DMS 273 treated with DMSO at 0.1 percent for 48 hours (cell line): ENCODE measurements at regions not wholly inside any gene's neighbourhood (a gene's known extent, or its start where the extent isn't known, plus 50 kb on each side); places are given as distances from the start of the nearest gene placed in this dataset.

ENCODE experiments used
- DNase-seq: peaks from one replicate; lab custom pipeline; 2025; lab: John Stamatoyannopoulos, UW

DNA sequence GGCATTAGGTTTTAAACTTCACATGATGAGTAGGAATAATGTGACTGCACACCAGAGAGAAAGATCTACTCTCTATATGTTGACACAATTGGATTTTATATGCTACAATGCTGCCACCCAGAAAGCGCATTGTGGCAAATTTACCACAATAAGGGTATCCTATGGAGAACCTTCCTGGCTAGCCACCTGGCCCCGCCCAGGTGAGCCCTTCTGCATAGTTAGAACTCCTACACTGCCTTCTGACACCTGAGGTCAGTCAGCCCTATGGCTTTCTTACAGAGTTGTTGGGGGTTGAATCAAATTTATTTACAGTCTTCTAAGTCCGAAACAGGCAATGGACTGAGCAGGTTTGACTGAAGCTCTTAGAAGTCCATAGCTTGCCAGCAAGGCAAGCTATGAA lies 153.8 kb upstream of the S100G start:
- no peak for DNase-seq

DNA sequence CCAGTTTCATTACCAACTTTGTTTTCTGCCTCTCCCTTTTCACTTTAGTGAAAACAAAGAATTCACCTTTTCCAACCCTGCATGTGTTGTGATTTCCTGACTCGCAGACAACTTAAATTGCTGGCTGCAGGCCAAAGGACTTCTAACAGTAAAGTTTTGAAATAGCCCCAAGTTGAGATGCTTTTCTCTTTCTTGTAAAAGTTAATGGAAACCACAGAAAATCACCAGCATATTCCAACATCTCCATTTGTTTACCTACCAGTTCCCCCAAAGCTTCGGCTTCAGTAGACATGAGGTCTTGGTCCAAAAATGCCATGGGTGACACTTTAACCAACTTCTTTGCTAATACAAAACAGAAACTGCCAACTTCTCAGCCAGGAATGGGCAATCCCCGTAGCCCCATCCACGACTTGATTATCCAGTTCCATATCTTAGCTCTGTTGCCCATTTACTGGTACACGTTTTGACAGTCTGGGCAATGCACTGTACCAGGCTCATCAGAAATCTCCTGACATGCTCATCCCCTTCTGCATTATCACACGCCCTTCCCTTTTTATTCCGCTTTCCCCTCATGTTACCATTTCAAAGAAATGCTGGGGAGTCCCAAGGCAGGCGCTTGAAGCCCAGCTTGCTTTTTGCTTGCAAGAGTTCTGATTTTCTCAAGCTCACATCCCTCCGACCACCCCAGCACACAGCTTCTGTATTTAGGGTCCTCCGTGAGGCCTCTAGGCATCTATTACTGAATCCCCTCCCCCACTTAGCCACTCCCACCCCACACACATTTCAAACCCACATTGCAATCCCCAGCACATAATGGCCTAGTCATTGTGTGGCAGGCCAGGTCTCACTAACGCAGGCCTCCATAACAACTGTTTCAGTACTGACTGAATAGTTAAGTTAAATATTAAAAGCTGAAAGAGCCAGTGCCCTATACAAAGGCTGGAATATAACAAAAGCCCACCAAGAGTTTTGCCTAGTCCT lies 137.9 kb upstream of the S100G start:
- DNase-seq, result no peak

DNA sequence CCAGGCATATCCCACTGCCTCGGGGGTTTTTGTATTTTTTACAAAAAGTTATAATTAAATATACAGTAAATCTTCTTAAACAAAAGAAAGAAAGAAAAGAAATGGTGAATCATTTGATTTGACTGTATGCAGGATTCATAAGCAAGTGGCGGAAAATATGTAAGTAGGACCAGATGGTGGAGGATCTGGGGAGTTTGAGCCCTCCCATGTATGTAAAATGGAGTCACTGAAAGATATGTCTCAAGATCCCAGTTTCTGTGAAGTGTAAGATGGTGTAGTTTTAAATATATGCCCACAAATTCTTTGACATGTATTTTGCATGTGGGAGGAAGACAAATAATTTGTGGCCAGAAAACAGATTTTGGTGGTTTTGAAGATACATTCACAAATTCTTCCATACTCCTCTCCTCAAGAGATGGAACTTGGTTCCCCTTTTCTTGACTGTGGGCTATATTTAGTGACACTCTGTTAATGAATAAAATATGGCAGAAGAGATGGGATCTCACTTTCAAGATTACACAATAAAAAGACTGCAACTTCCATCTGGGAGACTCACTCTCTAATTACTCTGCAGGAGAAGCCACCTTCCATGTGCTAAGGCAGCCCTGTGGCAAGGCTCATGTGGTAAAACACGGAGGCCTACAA lies 133.6 kb upstream of the S100G start:
- no peak for DNase-seq

DNA sequence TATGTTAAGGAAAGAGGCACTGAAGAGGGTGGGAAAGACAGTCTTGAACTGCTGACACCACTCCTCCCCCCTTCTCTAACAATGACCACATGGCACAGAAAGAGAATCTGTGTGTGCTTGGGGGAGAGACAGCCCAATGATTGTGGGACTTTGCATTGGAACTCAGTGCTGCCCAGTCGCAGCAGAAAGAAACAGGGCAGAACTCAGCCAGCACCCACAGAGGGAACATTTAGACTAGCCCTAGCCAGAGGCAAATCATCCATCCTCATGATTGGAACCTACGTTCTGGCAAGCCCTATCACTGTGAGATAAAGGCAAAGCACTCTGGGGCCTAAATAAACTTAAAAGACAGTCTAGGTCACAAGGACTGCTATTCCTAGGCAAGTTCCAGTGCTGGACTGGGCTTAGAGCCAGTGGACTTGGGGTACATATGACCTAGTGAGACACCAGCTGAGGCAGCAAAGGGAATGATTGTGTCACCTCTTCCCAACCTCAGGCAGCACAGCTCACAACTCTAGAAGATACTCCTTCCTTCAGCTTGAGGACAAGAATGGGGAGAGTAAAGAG lies 132.8 kb upstream of the S100G start:
- no peak for DNase-seq

DNA sequence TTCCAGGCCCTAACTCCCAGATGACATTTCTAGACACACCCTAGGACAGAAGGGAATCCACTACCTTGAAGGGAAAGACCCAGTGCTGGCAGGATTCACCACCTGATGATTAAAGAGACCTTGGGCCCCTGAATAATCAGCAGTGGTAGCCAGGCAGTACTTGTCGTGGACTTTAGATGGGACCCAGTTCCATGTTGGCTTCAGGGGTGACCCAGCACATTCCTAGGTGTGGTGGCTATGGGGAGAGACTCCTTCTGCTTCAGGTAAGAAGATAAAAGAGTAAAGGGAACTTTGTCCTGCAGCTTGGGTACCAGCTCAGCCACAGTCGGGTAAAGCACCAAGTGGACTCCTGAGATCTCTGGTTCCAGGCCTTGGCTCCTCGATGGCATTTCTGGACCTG lies 131.8 kb upstream of the S100G start:
- DNase-seq, result no peak

DNA sequence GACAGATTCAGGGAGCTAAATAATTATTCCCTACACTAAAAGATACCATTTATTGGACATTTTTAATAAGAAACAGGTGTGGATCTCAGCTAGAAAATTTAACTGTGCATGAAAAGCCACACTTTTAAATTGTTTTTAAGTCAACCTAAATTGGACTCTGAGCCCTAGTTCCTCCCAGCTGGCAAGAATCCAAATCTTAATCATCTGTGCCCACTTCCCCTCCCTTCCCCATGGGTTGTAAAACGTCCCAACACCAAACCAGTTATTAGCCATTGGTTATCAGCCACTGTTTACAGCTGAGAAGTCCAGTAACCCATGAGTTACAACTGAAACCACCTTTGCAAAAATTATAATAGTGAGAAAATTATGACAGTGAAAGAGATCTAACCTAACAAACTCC lies 125.6 kb upstream of the S100G start:
- no peak for DNase-seq

GRCh38 chrX:16526003-16526402 lies 124.0 kb upstream of the S100G start:
- DNase-seq, result no peak

GRCh38 chrX:16528620-16529019 lies 121.3 kb upstream of the S100G start:
- no peak for DNase-seq
